ENCODE measurements at regions not wholly inside any gene's neighbourhood (a gene's known extent, or its start where the extent isn't known, plus 50 kb on each side); places are given as distances from the start of the nearest gene placed in this dataset.

- Histone ChIP-seq H3K9me3 (ENCODE audit: control insufficient read depth, insufficient read depth, low read length) (no peaks in the 10 kb centered on the region), H3K27me3 (ENCODE audit: control insufficient read depth, low read length) (no peaks in the 10 kb centered on the region), H3K79me2 (ENCODE audit: control insufficient read depth, low read length) (no peaks in the 10 kb centered on the region), H3K4me3 (ENCODE audit: low read length) (no peak overlapping the region), H3K36me3 (ENCODE audit: control insufficient read depth, low read length) (no peaks in the 10 kb centered on the region), H3K4me2 (ENCODE audit: low read length) (no peak overlapping the region), H3K27ac (ENCODE audit: low read depth, low read length) (no peak overlapping the region), H3K9me2 (replicated peaks; ENCODE audit: control insufficient read depth, low read length) (no peaks in the 10 kb centered on the region), H3K4me1 (ENCODE audit: control insufficient read depth, low read length) (no peaks in the 10 kb centered on the region), H4K20me1 (ENCODE audit: control insufficient read depth, insufficient read depth, low read depth, low read length) (no peaks in the 10 kb centered on the region), H3F3A (ENCODE audit: control insufficient read depth, insufficient read depth) (no peaks in the 10 kb centered on the region)
- no peak for TF ChIP-seq EZH2phosphoT487 (IDR thresholded peaks at IDR 0.05; ENCODE audit: borderline replicate concordance, low read length)
- TF ChIP-seq, protein P1, sequence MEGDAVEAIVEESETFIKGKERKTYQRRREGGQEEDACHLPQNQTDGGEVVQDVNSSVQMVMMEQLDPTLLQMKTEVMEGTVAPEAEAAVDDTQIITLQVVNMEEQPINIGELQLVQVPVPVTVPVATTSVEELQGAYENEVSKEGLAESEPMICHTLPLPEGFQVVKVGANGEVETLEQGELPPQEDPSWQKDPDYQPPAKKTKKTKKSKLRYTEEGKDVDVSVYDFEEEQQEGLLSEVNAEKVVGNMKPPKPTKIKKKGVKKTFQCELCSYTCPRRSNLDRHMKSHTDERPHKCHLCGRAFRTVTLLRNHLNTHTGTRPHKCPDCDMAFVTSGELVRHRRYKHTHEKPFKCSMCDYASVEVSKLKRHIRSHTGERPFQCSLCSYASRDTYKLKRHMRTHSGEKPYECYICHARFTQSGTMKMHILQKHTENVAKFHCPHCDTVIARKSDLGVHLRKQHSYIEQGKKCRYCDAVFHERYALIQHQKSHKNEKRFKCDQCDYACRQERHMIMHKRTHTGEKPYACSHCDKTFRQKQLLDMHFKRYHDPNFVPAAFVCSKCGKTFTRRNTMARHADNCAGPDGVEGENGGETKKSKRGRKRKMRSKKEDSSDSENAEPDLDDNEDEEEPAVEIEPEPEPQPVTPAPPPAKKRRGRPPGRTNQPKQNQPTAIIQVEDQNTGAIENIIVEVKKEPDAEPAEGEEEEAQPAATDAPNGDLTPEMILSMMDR (IDR thresholded peaks at IDR 0.05; ENCODE audit: low read depth, low read length, poor library complexity, severe bottlenecking), result no peak
These were observed 364.5 kb upstream of the RGPD4 start for GRCh38 chr2:107462181-107462580.

DNA sequence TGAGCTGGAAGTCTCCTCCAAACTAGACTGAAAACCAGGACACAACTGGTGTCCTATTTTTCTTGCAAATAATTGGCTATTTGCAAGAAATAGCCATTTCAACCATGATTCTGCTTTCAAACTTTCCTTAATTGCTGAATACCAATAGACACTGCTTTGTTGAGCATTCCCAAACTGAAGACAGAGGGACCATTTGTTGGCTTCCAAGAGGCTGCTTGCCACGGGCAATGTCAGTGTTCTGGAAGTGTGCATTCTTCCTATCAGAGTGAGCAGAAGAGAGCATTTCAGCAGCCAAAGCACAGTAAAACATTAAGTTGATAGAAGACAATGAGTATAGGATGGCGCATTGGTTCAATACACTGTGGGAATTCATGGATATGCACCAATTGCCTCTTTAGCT lies 360.5 kb upstream of the RGPD4 start:
- H3K4me1 ChIP-seq (ENCODE audit: control insufficient read depth, low read length), result no peaks in the 10 kb centered on the region
- H3K36me3 ChIP-seq (ENCODE audit: control insufficient read depth, low read length), result no peaks in the 10 kb centered on the region
- no peaks in the 10 kb centered on the region for H3K27me3 ChIP-seq (ENCODE audit: control insufficient read depth, low read length)
- no peaks in the 10 kb centered on the region for H3K9me2 ChIP-seq (replicated peaks; ENCODE audit: control insufficient read depth, low read length)
- H3K27ac ChIP-seq (ENCODE audit: low read depth, low read length), result no peak overlapping the region
- no peaks in the 10 kb centered on the region for H3K79me2 ChIP-seq (ENCODE audit: control insufficient read depth, low read length)
- no peaks in the 10 kb centered on the region; the same call in 1 of the 2 replicates for H3K9me3 ChIP-seq (ENCODE audit: control insufficient read depth, insufficient read depth, low read length)
- no peak overlapping the region for H3K4me2 ChIP-seq (ENCODE audit: low read length)
- TF ChIP-seq, protein P1 (IDR thresholded peaks at IDR 0.05; ENCODE audit: low read depth, low read length, poor library complexity, severe bottlenecking), result no peak
- no peak for TF ChIP-seq EZH2phosphoT487 (IDR thresholded peaks at IDR 0.05; ENCODE audit: borderline replicate concordance, low read length)
- H4K20me1 ChIP-seq (ENCODE audit: control insufficient read depth, insufficient read depth, low read depth, low read length), result no peaks in the 10 kb centered on the region
- no peaks in the 10 kb centered on the region for H3F3A ChIP-seq (ENCODE audit: control insufficient read depth, insufficient read depth)
- H3K4me3 ChIP-seq (ENCODE audit: low read length), result no peak overlapping the region

- H3K9me3 ChIP-seq (ENCODE audit: control insufficient read depth, insufficient read depth, low read length), result no peaks in the 10 kb centered on the region; the same call in 1 of the 2 replicates
These were observed 359.5 kb upstream of the RGPD4 start for GRCh38 chr2:107466984-107467773.

More at GRCh38 chr2:107466984-107467773, 359.5 kb upstream of the RGPD4 start:
- Histone ChIP-seq H3F3A (ENCODE audit: control insufficient read depth, insufficient read depth) (no peaks in the 10 kb centered on the region), H3K4me3 (ENCODE audit: low read length) (no peak overlapping the region), H4K20me1 (ENCODE audit: control insufficient read depth, insufficient read depth, low read depth, low read length) (no peaks in the 10 kb centered on the region), H3K79me2 (ENCODE audit: control insufficient read depth, low read length) (no peaks in the 10 kb centered on the region), H3K9me2 (replicated peaks; ENCODE audit: control insufficient read depth, low read length) (no peaks in the 10 kb centered on the region), H3K27ac (ENCODE audit: low read depth, low read length) (no peak overlapping the region), H3K4me1 (ENCODE audit: control insufficient read depth, low read length) (no peaks in the 10 kb centered on the region), H3K27me3 (ENCODE audit: control insufficient read depth, low read length) (no peaks in the 10 kb centered on the region), H3K4me2 (ENCODE audit: low read length) (no peak overlapping the region), H3K36me3 (ENCODE audit: control insufficient read depth, low read length) (no peaks in the 10 kb centered on the region)
- TF ChIP-seq, protein P1 (IDR thresholded peaks at IDR 0.05; ENCODE audit: low read depth, low read length, poor library complexity, severe bottlenecking), result no peak
- TF ChIP-seq EZH2phosphoT487 (IDR thresholded peaks at IDR 0.05; ENCODE audit: borderline replicate concordance, low read length), result no peak
